HG03575 (cell line): ENCODE measurements at regions not wholly inside any gene's neighbourhood (a gene's known extent, or its start where the extent isn't known, plus 50 kb on each side); places are given as distances from the start of the nearest gene placed in this dataset.

Experiments
- ATAC-seq: cut with Tn5 transposase; IDR thresholded peaks from one replicate; pipeline ENCODE4 v1.9.1; 2021; ENCODE audit not compliant: unreplicated experiment, insufficient number of reproducible peaks, low FRiP score; ENCODE audit errors: extremely low read depth

GRCh38 chr4:137238456-137239162 is 293.7 kb downstream of the PCDH18 start:
- no peak for ATAC-seq

- no peak for ATAC-seq
Measured at GRCh38 chr4:137226900-137227299, 305.4 kb downstream of the PCDH18 start.

GRCh38 chr4:137226221-137226620 is 306.1 kb downstream of the PCDH18 start:
- no peak for ATAC-seq

GRCh38 chr4:137213372-137214173 is 318.7 kb downstream of the PCDH18 start:
- ATAC-seq, result no peak

GRCh38 chr4:137212601-137213000 is 319.7 kb downstream of the PCDH18 start:
- ATAC-seq, result no peak

GRCh38 chr4:137209240-137209639 is 323.1 kb downstream of the PCDH18 start:
- no peak for ATAC-seq

GRCh38 chr4:137206781-137207180 is 325.5 kb downstream of the PCDH18 start:
- no peak for ATAC-seq

GRCh38 chr4:137203601-137204000 is 328.7 kb downstream of the PCDH18 start:
- no peak for ATAC-seq

- ATAC-seq, result no peak
Measured at GRCh38 chr4:137200322-137200721, 332.0 kb downstream of the PCDH18 start.

- no peak for ATAC-seq
Measured at GRCh38 chr4:137198791-137199190, 333.5 kb downstream of the PCDH18 start.

GRCh38 chr4:137194670-137195069 is 337.6 kb downstream of the PCDH18 start:
- no peak for ATAC-seq

GRCh38 chr4:137193564-137193963 is 338.7 kb downstream of the PCDH18 start:
- no peak for ATAC-seq

- ATAC-seq, result no peak
Measured at GRCh38 chr4:137181293-137181899, 350.9 kb downstream of the PCDH18 start.

- no peak for ATAC-seq
Measured at GRCh38 chr4:137180349-137180748, 351.9 kb downstream of the PCDH18 start.

GRCh38 chr4:137156807-137157206 is 375.5 kb downstream of the PCDH18 start:
- no peak for ATAC-seq

GRCh38 chr4:137156054-137156453 is 376.2 kb downstream of the PCDH18 start:
- ATAC-seq, result no peak

GRCh38 chr4:137131201-137131600 is 401.1 kb downstream of the PCDH18 start:
- ATAC-seq, result no peak

- ATAC-seq, result no peak
Measured at GRCh38 chr4:137129845-137130244, 402.4 kb downstream of the PCDH18 start.

GRCh38 chr4:137129441-137129840 is 402.9 kb downstream of the PCDH18 start:
- no peak for ATAC-seq

- no peak for ATAC-seq
Measured at GRCh38 chr4:137125011-137125410, 407.3 kb downstream of the PCDH18 start.
